H1 (cell line): ENCODE measurements at regions not wholly inside any gene's neighbourhood (a gene's known extent, or its start where the extent isn't known, plus 50 kb on each side); places are given as distances from the start of the nearest gene placed in this dataset.

Experiments
- MAX ChIP-seq: IDR thresholded peaks from 2 replicates; pipeline ENCODE4 v1.6.1; 2012; ENCODE audit warnings: inconsistent platforms

GRCh38 chr9:108363311-108363710 lies 492.5 kb downstream of the ACTL7B start (continued):
- no peak for TF ChIP-seq MAX
